ENCODE measurements at regions not wholly inside any gene's neighbourhood (a gene's known extent, or its start where the extent isn't known, plus 50 kb on each side); places are given as distances from the start of the nearest gene placed in this dataset.

GRCh38 chr4:35933901-35934300 is 310.4 kb downstream of the ARAP2 start:
- no peak for DNase-seq (ENCODE audit: low spot score)
- intact Hi-C loops (cut with DNase I): no loop called here

- DNase-seq (ENCODE audit: low spot score): no peak
- intact Hi-C loops (cut with DNase I): no loop called here
Measured at GRCh38 chr4:35934320-35934981, 309.9 kb downstream of the ARAP2 start.

GRCh38 chr4:35938936-35939335 is 305.4 kb downstream of the ARAP2 start:
- DNase-seq (ENCODE audit: low spot score): no peak
- intact Hi-C loops (cut with DNase I): no loop called here

- intact Hi-C loops (cut with DNase I): no loop called here
- no peak for DNase-seq (ENCODE audit: low spot score)
Measured at GRCh38 chr4:35939751-35940150, 304.6 kb downstream of the ARAP2 start.

- no peak for DNase-seq (ENCODE audit: low spot score)
- intact Hi-C loops (cut with DNase I): no loop called here
Measured at GRCh38 chr4:35942092-35942491, 302.2 kb downstream of the ARAP2 start.

GRCh38 chr4:35943606-35944005 is 300.7 kb downstream of the ARAP2 start:
- DNase-seq (ENCODE audit: low spot score): no peak
- intact Hi-C loops (cut with DNase I): no loop called here

- no peak for DNase-seq (ENCODE audit: low spot score)
- intact Hi-C loops (cut with DNase I): no loop called here
Measured at GRCh38 chr4:35948171-35948570, 296.1 kb downstream of the ARAP2 start.

GRCh38 chr4:35950442-35950841 is 293.9 kb downstream of the ARAP2 start:
- intact Hi-C loops (cut with DNase I): no loop called here
- no peak for DNase-seq (ENCODE audit: low spot score)

GRCh38 chr4:35952751-35953150 is 291.6 kb downstream of the ARAP2 start:
- DNase-seq (ENCODE audit: low spot score): no peak
- intact Hi-C loops (cut with DNase I): no loop called here

- intact Hi-C loops (cut with DNase I): no loop called here
- no peak for DNase-seq (ENCODE audit: low spot score)
Measured at GRCh38 chr4:35963383-35963782, 280.9 kb downstream of the ARAP2 start.

GRCh38 chr4:35963974-35964515 is 280.3 kb downstream of the ARAP2 start:
- intact Hi-C loops (cut with DNase I): no loop called here
- no peak for DNase-seq (ENCODE audit: low spot score)

- DNase-seq (ENCODE audit: low spot score): no peak
- intact Hi-C loops (cut with DNase I): no loop called here
Measured at GRCh38 chr4:35965300-35965699, 279.0 kb downstream of the ARAP2 start.

- DNase-seq (ENCODE audit: low spot score): no peak
- intact Hi-C loops (cut with DNase I): no loop called here
Measured at GRCh38 chr4:35966566-35966965, 277.7 kb downstream of the ARAP2 start.

GRCh38 chr4:35970366-35970960 is 273.9 kb downstream of the ARAP2 start:
- DNase-seq (ENCODE audit: low spot score): no peak
- intact Hi-C loops (cut with DNase I): no loop called here

GRCh38 chr4:35972814-35973213 is 271.5 kb downstream of the ARAP2 start:
- intact Hi-C loops (cut with DNase I): no loop called here
- no peak for DNase-seq (ENCODE audit: low spot score)

GRCh38 chr4:35975617-35976355 is 268.5 kb downstream of the ARAP2 start:
- DNase-seq (ENCODE audit: low spot score): no peak
- intact Hi-C loops (cut with DNase I): no loop called here

- DNase-seq (ENCODE audit: low spot score): no peak
- intact Hi-C loops (cut with DNase I): no loop called here
Measured at GRCh38 chr4:35978551-35978950, 265.8 kb downstream of the ARAP2 start.

GRCh38 chr4:35982318-35982717 is 262.0 kb downstream of the ARAP2 start:
- intact Hi-C loops (cut with DNase I): no loop called here
- no peak for DNase-seq (ENCODE audit: low spot score)

GRCh38 chr4:35986537-35986936 is 257.8 kb downstream of the ARAP2 start:
- intact Hi-C loops (cut with DNase I): no loop called here
- no peak for DNase-seq (ENCODE audit: low spot score)

GRCh38 chr4:35993606-35994005 is 250.7 kb downstream of the ARAP2 start:
- intact Hi-C loops (cut with DNase I): no loop called here
- DNase-seq (ENCODE audit: low spot score): no peak

Measured in cardiac septum (tissue), 1 donor.